ENCODE measurements at regions not wholly inside any gene's neighbourhood (a gene's known extent, or its start where the extent isn't known, plus 50 kb on each side); places are given as distances from the start of the nearest gene placed in this dataset.

DNA sequence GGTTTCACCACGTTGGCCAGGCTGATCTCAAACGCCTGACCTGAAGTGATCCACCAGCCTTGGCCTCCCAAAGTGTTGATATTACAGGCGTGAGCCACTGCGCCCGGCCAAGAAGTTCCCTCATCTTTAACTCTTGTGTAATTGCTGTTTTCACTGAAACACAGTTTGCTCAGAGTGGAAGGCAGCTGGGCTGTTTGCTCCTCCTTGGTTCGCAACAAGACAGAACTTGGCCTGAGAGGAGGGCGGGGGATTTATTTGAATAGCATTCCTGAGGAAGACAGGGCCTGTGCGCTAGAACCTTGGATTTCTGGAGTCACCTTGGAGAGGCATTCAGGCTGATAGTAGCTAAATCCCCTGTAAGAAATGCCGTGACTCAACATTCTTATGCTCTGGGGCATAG lies 226.7 kb upstream of the MCTP2 start:
- no peak for DNase-seq (ENCODE audit: low spot score)

DNA sequence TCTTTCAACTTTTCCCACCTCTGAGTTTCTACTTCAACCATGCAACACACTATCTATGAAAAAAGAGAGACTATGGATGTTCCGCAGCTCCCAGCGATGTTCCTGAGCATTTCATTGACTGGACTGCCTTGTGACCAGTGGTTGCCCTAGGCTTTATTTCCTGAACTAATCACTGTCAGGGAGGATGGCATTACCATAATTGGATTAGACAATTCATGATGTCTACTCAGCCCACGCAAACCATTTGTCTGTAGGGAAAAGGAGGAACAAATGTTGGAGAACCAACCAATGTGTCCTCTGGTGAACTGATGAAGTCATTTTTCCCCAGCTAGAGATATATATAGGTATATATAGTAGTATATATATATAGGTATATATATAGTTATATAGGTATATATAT lies 229.3 kb upstream of the MCTP2 start:
- DNase-seq (ENCODE audit: low spot score): no peak

- no peak for DNase-seq (ENCODE audit: low spot score)
These were observed 230.0 kb upstream of the MCTP2 start for GRCh38 chr15:94001255-94001801.

DNA sequence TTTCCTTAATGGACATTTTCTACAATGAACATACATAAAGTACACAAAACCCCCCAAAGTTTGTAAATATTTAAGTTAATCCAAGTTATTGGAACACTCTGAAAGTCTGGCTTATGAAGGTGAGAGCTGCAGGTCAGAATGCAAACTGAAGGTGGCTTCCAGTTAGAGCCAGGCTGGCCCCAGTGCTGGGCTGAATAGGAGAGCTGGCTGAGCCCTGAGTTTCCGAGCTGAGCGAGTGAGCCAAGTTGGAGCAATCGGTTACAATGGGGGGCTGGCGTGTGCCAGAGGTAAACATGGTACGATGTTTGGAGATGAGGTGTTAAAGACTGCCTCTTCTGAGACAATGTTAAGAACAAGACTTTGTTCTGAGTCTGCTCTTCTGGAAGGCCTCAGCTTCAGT lies 230.8 kb upstream of the MCTP2 start:
- DNase-seq (ENCODE audit: low spot score): no peak

GRCh38 chr15:93997071-93997658 lies 234.2 kb upstream of the MCTP2 start:
- peak; percentile 23 for DNase-seq (ENCODE audit: low spot score)

GRCh38 chr15:93989440-93989998 lies 241.8 kb upstream of the MCTP2 start:
- DNase-seq (ENCODE audit: low spot score): no peak

GRCh38 chr15:93987068-93987467 lies 244.3 kb upstream of the MCTP2 start:
- no peak for DNase-seq (ENCODE audit: low spot score)

- no peak for DNase-seq (ENCODE audit: low spot score)
These were observed 244.9 kb upstream of the MCTP2 start for GRCh38 chr15:93986400-93986984.

DNA sequence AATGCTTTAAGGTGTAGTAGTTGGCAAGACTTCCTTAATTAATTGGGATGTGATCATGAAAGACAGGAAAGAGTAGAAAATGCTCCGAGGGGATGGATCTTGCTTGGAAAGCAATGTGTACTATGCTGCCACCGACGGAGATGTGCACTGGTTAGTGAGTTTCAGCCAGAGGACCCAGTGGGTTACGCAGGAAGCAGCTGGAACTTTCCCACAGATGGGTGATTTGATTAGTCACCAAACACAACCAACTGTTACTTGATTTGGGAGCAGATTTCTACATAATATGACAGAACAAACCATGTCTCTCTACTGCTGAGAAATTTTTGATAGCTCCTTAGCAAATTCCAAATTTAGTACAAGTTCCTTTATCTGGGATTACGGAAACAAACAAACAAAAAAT lies 245.4 kb upstream of the MCTP2 start:
- no peak for DNase-seq (ENCODE audit: low spot score)

GRCh38 chr15:93985176-93985575 lies 246.2 kb upstream of the MCTP2 start:
- DNase-seq (ENCODE audit: low spot score): no peak

DNA sequence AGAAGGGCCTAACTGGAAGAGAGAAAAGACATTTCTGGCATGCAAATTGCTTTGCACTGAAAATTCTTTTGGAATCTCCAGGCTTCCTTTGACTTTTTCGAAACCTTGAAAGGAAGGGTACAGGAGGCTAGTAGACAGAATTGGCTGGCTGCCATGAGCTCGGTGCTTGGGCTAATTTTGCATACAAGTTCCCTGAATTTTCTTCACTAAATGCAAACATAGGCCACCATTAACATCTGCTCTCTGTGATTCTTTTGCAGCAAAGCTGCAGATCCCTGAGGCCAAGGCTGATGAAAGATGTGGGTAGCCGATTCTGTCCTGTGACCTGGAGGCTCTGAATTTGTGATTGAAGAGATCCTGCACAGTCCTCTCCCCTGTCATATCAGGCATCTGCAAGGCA lies 247.8 kb upstream of the MCTP2 start:
- DNase-seq (ENCODE audit: low spot score): no peak

GRCh38 chr15:93982226-93982727 lies 249.1 kb upstream of the MCTP2 start:
- DNase-seq (ENCODE audit: low spot score): no peak

- no peak for DNase-seq (ENCODE audit: low spot score)
These were observed 249.7 kb upstream of the MCTP2 start for GRCh38 chr15:93981706-93982105.

DNA sequence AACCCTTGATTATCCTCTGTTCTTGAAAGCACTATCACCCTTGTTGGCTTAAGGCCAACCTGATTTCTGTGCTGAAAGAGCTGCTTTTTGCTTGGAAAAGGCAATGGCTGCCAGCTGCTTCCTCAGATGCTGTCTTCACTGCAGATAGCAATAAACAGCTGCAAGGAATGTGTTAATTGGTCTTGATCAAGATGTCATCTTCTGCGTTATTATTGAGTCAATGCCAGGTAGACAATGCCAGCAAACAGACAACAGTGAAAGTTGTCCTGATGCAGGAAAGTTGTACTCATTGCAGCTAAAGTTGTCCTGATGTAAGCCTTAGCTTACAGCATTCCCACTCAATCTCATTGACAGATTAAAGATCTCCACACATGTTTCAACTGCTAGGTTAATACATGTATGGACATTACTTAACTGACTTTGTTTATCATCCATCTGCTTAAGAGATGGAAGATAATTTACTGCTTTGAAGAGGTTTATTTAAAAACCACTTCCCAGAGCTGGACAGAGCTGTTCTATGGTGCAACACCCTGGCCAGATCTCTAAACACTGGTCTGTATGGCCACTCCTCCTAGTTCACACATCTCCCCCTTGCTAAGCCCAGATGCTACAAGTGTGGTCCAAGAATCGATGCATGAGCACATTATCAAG lies 251.0 kb upstream of the MCTP2 start:
- DNase-seq (ENCODE audit: low spot score): no peak

DNA sequence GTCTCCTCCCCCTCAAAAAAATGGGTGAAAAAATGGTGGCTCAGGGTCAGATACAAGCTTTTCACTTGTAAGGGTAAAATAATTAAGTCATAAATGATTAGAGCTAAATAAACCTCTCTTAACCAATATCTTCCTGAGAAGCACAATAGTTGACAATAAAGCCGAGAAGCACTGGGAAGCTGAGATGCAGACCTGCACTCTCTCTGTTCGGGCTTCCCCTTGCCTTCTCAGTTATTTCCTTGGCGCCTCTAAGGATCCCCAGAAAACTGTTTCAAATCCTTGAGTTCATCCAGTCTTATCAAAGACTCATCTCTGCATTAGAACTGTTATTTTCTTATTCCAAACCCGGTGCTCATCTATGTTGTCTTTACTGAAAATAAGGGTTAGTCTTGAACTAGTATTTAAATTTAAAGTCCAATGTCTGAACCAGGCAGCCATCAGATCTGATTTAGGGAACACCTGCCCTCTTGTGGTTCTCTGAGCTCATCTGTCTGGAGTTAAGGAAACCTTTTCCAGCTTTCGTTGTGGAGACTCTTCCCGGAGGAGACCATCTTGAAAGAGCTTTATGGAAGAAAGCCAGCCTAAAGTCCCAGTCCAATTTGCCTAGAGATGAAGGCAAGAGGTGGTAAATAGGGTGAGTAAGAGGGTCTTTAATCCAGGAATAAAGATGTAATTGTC lies 256.4 kb upstream of the MCTP2 start:
- peak; percentile 66 for DNase-seq (ENCODE audit: low spot score)

DNA sequence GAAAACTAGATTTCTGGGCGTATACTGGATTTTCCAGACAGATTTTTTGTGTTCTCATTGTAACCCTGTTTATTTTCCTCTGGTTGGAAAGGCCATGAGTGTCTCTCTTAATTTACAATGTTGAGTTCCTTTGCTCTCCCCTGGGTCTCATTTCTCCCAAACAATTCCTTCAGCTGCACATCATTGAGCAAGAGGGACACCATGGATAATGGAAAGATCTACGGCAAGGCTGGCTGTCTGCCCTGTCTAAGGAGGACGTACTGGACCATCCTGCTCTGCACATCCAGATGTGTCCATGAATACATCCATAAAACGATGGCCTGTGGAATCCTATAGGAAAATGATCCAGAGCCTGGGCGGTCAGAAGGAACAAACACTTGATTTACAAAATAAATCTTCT lies 258.1 kb upstream of the MCTP2 start:
- no peak for DNase-seq (ENCODE audit: low spot score)

DNA sequence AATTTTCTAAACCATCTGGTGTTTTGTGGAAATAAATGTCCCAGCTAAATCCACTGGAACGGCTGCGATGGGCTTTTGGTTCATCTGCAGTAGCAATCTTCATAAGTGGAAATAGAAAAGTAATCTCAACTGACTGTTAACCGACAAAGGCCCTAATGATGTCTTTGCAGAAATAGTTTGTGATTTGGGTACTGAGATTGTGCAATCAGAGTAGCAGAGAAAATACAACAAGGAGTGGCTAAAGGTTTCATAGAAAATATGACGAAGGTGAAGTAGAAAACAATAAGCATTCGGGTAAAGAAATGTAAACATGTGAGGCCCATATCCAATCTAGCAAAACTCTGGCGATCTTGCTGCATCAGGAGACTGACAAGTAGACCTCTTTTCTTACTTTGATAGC lies 262.6 kb upstream of the MCTP2 start:
- DNase-seq (ENCODE audit: low spot score): no peak

GRCh38 chr15:93965304-93965908 lies 266.0 kb upstream of the MCTP2 start:
- no peak for DNase-seq (ENCODE audit: low spot score)

DNA sequence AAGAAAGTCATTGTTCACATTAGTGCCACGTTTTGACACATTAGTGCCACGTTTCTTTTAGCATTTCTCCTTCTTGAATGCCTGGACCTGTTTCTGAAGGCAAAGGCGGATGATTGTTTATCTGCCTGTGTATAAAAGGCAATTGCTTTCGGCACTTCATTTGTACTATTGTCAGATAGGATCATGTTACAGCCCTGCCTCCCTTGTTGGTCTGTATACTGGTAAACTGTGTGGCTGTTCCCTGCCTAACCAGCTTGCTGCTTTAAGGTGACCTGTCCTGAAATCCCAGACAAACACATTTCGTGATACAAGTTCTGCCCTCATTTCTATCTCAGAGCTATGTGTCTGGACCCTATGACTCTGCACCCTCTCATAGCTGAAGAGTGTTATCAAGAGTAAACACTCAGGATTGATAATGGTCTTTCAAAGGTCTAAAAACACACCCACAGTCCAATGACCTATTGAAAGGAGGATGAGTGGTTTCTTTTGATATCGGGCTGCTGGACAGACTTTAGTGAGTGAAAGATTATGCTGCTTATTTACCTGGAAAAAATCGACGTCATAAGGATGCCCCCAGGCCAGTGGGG lies 276.3 kb upstream of the MCTP2 start:
- peak; percentile 20 for DNase-seq (ENCODE audit: low spot score)

GRCh38 chr15:93948726-93949125 lies 282.6 kb upstream of the MCTP2 start:
- no peak for DNase-seq (ENCODE audit: low spot score)

DNA sequence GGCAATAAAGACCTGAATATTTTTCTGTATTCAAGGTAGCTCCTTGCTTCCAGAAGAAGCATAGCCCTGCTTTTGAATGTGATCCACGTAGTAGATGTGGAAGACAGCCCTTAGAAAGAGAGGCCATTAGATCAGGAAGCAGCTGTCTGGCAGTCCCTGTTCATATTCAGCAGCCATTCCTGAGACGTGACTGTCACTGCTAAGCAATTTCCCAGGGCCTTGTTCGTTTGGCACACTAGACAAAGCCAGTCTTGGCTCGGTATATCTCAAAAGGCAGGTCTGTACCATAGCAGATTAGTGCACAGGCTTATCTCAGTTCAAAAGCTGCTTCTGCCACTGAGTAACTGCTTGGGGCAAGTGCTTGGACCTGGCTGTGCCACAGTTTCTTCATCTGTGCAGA lies 287.8 kb upstream of the MCTP2 start:
- DNase-seq (ENCODE audit: low spot score): no peak

DNA sequence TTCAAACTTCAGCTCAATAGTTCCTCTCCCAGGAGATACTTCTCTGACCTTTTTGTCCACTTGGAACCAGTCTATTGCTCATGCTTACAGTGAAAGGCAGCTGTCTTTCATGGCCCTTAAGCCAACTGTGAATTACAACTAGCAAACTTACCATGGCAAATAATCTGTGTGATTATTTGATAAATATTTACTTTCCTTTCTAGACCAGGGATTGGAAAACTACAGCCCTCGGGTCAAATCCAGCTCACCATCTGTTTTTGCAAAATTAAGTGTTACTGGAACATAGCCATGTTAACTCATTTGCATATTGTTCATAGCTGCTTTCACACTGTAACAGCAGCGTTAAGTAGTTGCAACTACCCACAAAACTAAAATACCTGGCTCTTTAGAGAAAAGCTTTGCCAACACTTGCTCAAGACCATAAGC lies 289.1 kb upstream of the MCTP2 start:
- DNase-seq (ENCODE audit: low spot score): no peak

Measured in SW480 (cell line).